ENCODE measurements at regions not wholly inside any gene's neighbourhood (a gene's known extent, or its start where the extent isn't known, plus 50 kb on each side); places are given as distances from the start of the nearest gene placed in this dataset.

GRCh38 chr18:78031589-78031988, 781.9 kb downstream of the GALR1 start:
- H3K4me3 ChIP-seq (ENCODE audit: low read depth, low read length): no peak overlapping the region
- no peak for TF ChIP-seq CTCF (IDR thresholded peaks at IDR 0.05; ENCODE audit: insufficient read depth, low read length)
- DNase-seq (ENCODE audit: low read depth): no peak

- no peak for TF ChIP-seq CTCF (IDR thresholded peaks at IDR 0.05; ENCODE audit: insufficient read depth, low read length)
- no peak overlapping the region for H3K4me3 ChIP-seq (ENCODE audit: low read depth, low read length)
- DNase-seq (ENCODE audit: low read depth): no peak
Measured at GRCh38 chr18:78031991-78032390, 782.3 kb downstream of the GALR1 start.

GRCh38 chr18:78032574-78032973, 782.9 kb downstream of the GALR1 start:
- no peak for TF ChIP-seq CTCF (IDR thresholded peaks at IDR 0.05; ENCODE audit: insufficient read depth, low read length)
- H3K4me3 ChIP-seq (ENCODE audit: low read depth, low read length): no peak overlapping the region
- DNase-seq (ENCODE audit: low read depth): no peak

GRCh38 chr18:78034755-78035154, 785.1 kb downstream of the GALR1 start:
- no peak for TF ChIP-seq CTCF (IDR thresholded peaks at IDR 0.05; ENCODE audit: insufficient read depth, low read length)
- no peak for DNase-seq (ENCODE audit: low read depth)

GRCh38 chr18:78041218-78041617, 791.6 kb downstream of the GALR1 start:
- no peak overlapping the region for H3K4me3 ChIP-seq (ENCODE audit: low read depth, low read length)
- no peak for DNase-seq (ENCODE audit: low read depth)
- TF ChIP-seq CTCF (IDR thresholded peaks at IDR 0.05; ENCODE audit: insufficient read depth, low read length): no peak

More at GRCh38 chr18:78034755-78035154, 785.1 kb downstream of the GALR1 start:
- no peak overlapping the region for H3K4me3 ChIP-seq (ENCODE audit: low read depth, low read length)

- no peak overlapping the region for H3K4me3 ChIP-seq (ENCODE audit: low read depth, low read length)
- no peak for DNase-seq (ENCODE audit: low read depth)
- TF ChIP-seq CTCF (IDR thresholded peaks at IDR 0.05; ENCODE audit: insufficient read depth, low read length): no peak
Measured at GRCh38 chr18:78046631-78047030, 797.0 kb downstream of the GALR1 start.

- H3K4me3 ChIP-seq (ENCODE audit: low read depth, low read length): no peak overlapping the region
- TF ChIP-seq CTCF (IDR thresholded peaks at IDR 0.05; ENCODE audit: insufficient read depth, low read length): no peak
- no peak for DNase-seq (ENCODE audit: low read depth)
Measured at GRCh38 chr18:78049281-78049680, 799.6 kb downstream of the GALR1 start.

Data from fibroblast of the aortic adventitia (primary cell).